NB4 (cell line): ENCODE measurements at regions not wholly inside any gene's neighbourhood (a gene's known extent, or its start where the extent isn't known, plus 50 kb on each side); places are given as distances from the start of the nearest gene placed in this dataset.
"Not testable (repeated sequence)": the region's sequence is repeated elsewhere in the genome, so short reads cannot be mapped to it uniquely, and the experiment has no call there.

Experiments
- DNase-seq: peaks from one replicate; pipeline ENCODE4 v3.0.0; 2010; ENCODE audit warnings: low read depth
- H3K4me3 ChIP-seq: one replicate; pipeline ENCODE4 v1.5.1; 2011; ENCODE audit warnings: mild to moderate bottlenecking, low read depth, low read length, moderate library complexity
- CTCF ChIP-seq: IDR thresholded peaks from one replicate; pipeline ENCODE4 v1.5.1; 2012; ENCODE audit warnings: low read depth, low read length
- MYC ChIP-seq: IDR thresholded peaks from 2 replicates; pipeline ENCODE4 v1.6.1; 2011; ENCODE audit warnings: low read depth, low read length
- POLR2A ChIP-seq: IDR thresholded peaks from 2 replicates; pipeline ENCODE4 v1.6.1; 2011; ENCODE audit warnings: mild to moderate bottlenecking; ENCODE audit not compliant: insufficient read length; ENCODE audit errors: extremely low read depth
- TF ChIP-seq, protein P1 (sequence below): IDR thresholded peaks from 2 replicates; pipeline ENCODE4 v1.6.1; 2011; ENCODE audit warnings: low read depth, low read length

- DNase-seq = no peak
- H3K4me3 ChIP-seq = no peak overlapping the region
- TF ChIP-seq CTCF (no peak), MYC (no peak), POLR2A (no peak)
- TF ChIP-seq, protein P1, sequence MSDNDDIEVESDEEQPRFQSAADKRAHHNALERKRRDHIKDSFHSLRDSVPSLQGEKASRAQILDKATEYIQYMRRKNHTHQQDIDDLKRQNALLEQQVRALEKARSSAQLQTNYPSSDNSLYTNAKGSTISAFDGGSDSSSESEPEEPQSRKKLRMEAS = no peak
These were observed 207.9 kb downstream of the ICOS start for GRCh38 chr2:204144492-204144891.

DNA sequence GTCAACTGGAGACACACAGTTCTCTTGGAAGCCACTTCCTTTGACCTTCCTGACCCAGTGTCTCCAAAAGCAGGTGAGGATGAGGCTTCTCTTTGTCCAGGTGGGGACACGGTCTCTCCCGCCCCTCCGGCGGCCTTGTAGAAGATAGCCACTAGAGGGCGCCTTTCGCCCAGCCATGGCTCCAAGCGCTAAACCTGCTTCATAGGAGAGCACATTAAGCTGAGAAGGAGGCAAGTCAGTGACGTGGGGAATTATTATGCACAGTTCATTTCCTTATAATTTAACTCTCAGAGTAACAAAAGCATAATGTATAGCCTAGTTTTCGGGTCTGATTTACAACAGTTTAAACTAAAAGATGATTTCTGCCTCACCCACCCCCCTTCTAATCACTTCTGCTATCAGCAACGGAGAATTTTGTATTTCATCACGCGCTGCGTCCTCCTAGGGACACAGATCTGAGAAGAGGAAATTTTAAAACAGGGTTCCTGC is 208.7 kb downstream of the ICOS start:
- peak; percentile 73 for DNase-seq

DNA sequence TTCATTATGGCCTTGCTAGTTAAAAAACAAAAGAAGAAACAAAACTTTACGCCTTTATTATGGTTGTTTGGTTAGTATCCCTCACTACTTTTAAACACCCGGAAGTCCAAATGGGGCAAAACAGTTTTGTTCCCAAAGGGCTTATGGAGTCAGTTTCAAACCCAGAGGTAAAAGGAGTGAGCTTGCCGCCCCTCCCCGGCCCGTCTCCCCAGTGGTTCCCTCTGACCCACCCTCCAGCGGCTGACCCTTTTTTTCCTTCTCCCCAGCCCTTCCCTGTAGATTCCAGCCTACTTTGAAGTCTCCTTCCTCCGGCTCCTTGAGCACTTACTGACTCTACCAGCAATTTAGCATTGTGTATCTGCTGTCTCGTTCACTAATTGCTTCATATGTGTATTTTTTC is 209.2 kb downstream of the ICOS start:
- no peak overlapping the region for H3K4me3 ChIP-seq
- TF ChIP-seq CTCF (no peak), POLR2A (no peak), MYC (no peak)
- TF ChIP-seq, protein P1 = no peak
- DNase-seq = no peak

More for the DNA sequence above, 208.7 kb downstream of the ICOS start:
- TF ChIP-seq POLR2A (no peak), CTCF (peak; percentile 93)
- H3K4me3 ChIP-seq = no peak overlapping the region

DNA sequence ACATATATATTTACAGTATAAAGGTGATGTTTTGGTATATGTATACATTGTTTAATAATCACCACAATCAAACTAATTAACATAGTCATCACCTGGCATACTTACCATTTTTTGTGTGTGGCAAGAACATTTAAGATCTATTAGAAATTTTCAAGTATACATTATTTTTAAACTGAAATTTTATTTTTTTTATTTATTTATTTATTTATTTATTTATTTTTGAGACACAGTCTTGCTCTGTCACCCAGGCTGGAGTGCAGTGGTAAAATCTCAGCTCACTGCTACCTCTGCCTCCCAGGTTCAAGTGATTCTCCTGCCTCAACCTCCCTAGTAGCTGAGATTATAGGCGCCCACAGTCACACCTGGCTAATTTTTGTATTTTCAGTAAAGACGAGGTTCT is 210.5 kb downstream of the ICOS start:
- DNase-seq, H3K4me3 ChIP-seq: not testable (repeated sequence)

- no peak overlapping the region for H3K4me3 ChIP-seq
- TF ChIP-seq MYC = no peak
- TF ChIP-seq POLR2A = no peak
- TF ChIP-seq, protein P1 = no peak
- TF ChIP-seq CTCF = no peak
- DNase-seq = no peak
These were observed 214.2 kb downstream of the ICOS start for GRCh38 chr2:204150721-204151120.

GRCh38 chr2:204152616-204153015 is 216.1 kb downstream of the ICOS start:
- DNase-seq = no peak
- TF ChIP-seq, protein P1 = no peak
- TF ChIP-seq CTCF = no peak
- no peak for TF ChIP-seq POLR2A
- no peak for TF ChIP-seq MYC
- H3K4me3 ChIP-seq = no peak overlapping the region

DNA sequence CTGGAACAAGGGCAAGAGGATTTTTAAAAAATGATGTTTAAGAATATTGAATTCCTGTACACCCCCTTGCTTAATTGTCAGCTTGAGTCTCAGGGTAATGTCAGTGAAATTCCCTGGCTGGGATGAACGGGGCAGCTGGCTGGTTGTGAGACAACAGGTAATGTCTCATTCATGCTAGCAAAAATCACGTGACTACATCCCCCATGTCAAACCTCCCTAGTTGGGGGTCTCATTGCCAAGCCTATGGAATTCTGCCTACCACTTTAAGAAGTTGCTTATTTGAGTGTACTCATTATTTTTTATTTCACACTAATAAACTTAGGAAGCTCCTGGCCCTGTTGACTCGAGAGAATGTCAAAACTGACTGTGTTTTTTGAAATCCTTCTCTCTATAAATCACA is 218.3 kb downstream of the ICOS start:
- DNase-seq = no peak
- no peak overlapping the region for H3K4me3 ChIP-seq
- TF ChIP-seq CTCF (no peak), POLR2A (no peak), MYC (no peak)
- TF ChIP-seq, protein P1 = no peak
